GM12878 (cell line): ENCODE measurements at regions not wholly inside any gene's neighbourhood (a gene's known extent, or its start where the extent isn't known, plus 50 kb on each side); places are given as distances from the start of the nearest gene placed in this dataset.

Source experiments
- ATAC-seq: fragments of 200-7000 bp; cut with Tn5 transposase; 3 replicates; pipeline ENCODE4 v1.9.1; 2020; ENCODE audit warnings: mild to moderate bottlenecking, moderate library complexity
- BruUV-seq: library from RNA; stranded (reverse); fragments of 400-500 nt; replicated peaks from 2 replicates; lab custom pipeline; 2021; lab: Mats Ljungman, UMichigan
- CTCF ChIA-PET: fragments of 300-600 bp; sonication (Branson Sonifier 250); formaldehyde crosslinking; extraction: SDS; loops from one replicate; lab custom pipeline; 2021; ENCODE audit warnings: inconsistent platforms; lab: Yijun Ruan, JAX
- POLR2A ChIA-PET: fragments of 350-600 bp; formaldehyde crosslinking; extraction: SDS; loops from one replicate; lab custom pipeline; 2021; ENCODE audit warnings: inconsistent platforms; lab: Charles Lee
- RAD21 ChIA-PET: fragments of 300-600 bp; sonication (Branson Sonifier 250); formaldehyde crosslinking; loops from one replicate; lab custom pipeline; 2023; ENCODE audit warnings: antibody characterized with exemption; ENCODE audit not compliant: unreplicated experiment; lab: Charles Lee
- SMC1A ChIA-PET: fragments of 300-600 bp; sonication (Branson Sonifier 250); formaldehyde crosslinking; loops from one replicate; lab custom pipeline; 2023; ENCODE audit not compliant: unreplicated experiment, uncharacterized antibody; lab: Charles Lee
- DNase-seq: peaks from one replicate; pipeline ENCODE4 v3.0.0-alpha.2; 2011; ENCODE audit warnings: low read depth, low spot score
- FAIRE-seq: peaks from 3 replicates; lab custom pipeline; 2011; peaks lifted over from hg19 to GRCh38; lab: Jason Lieb, UNC
- H2AFZ ChIP-seq: 2 replicates; pipeline ENCODE4 v1.6.0; 2011; ENCODE audit warnings: low read depth, low read length, control low read depth; ENCODE audit not compliant: control insufficient read depth
- H3K27ac ChIP-seq: 2 replicates; pipeline ENCODE4 v1.5.1; 2011; ENCODE audit warnings: control low read depth; ENCODE audit not compliant: control insufficient read depth, insufficient read depth
- H3K27me3 ChIP-seq, 2 experiments: replicated peaks in 1 of 2; 2 replicates each; pipeline versions ENCODE4 v1.6.0 to v1.6.1; 2011; ENCODE audit warnings: low read length in 1 of 2; ENCODE audit not compliant: control insufficient read depth in 2 of 2, insufficient read depth in 2 of 2
- H3K36me3 ChIP-seq, 2 experiments: 2 replicates each; pipeline ENCODE4 v1.5.1; 2011; ENCODE audit warnings: low read length in 1 of 2; ENCODE audit not compliant: control insufficient read depth in 2 of 2, insufficient read depth in 2 of 2
- H3K4me1 ChIP-seq: 2 replicates; pipeline ENCODE4 v1.6.1; 2011; ENCODE audit warnings: mild to moderate bottlenecking, low read length, moderate library complexity, mixed read lengths; ENCODE audit not compliant: control insufficient read depth, insufficient read depth
- H3K4me2 ChIP-seq: 2 replicates; pipeline ENCODE4 v1.6.0; 2011; ENCODE audit warnings: control low read depth; ENCODE audit not compliant: control insufficient read depth, insufficient read depth
- H3K4me3 ChIP-seq: fragments of 200-600 bp; sonication (generic); 2 replicates; pipeline ENCODE4 v1.5.1; 2016
- H3K79me2 ChIP-seq: 2 replicates; pipeline ENCODE4 v1.6.0; 2011; ENCODE audit warnings: low read length; ENCODE audit not compliant: control insufficient read depth, insufficient read depth
- H3K9ac ChIP-seq: 2 replicates; pipeline ENCODE4 v1.8.0; 2011; ENCODE audit warnings: low read length, control low read depth, mixed read lengths; ENCODE audit not compliant: control insufficient read depth, insufficient read depth
- H3K9me3 ChIP-seq: replicated peaks from 3 replicates; pipeline ENCODE4 v1.5.1; 2011; ENCODE audit warnings: mild to moderate bottlenecking, low read length; ENCODE audit not compliant: control insufficient read depth, insufficient read depth
- H4K20me1 ChIP-seq: 2 replicates; pipeline ENCODE4 v1.6.0; 2011; ENCODE audit not compliant: control insufficient read depth, insufficient read depth
- BCL11A ChIP-seq: IDR thresholded peaks from 2 replicates; pipeline ENCODE4 v1.6.1; 2011; ENCODE audit warnings: low read depth, low read length
- JUND ChIP-seq: IDR thresholded peaks from 2 replicates; pipeline ENCODE4 v1.6.1; 2012; ENCODE audit warnings: low read depth, mild to moderate bottlenecking, low read length, improper control_type of control experiment, moderate library complexity
- MTA2 ChIP-seq: fragments of 450-650 bp; IDR thresholded peaks from 2 replicates; pipeline ENCODE4 v1.6.1; 2016; ENCODE audit warnings: low read depth, mild to moderate bottlenecking, moderate library complexity
- PAX8 ChIP-seq: fragments of 450-650 bp; IDR thresholded peaks from 2 replicates; pipeline ENCODE4 v1.6.1; 2017; ENCODE audit warnings: mild to moderate bottlenecking, moderate library complexity
- TAF1 ChIP-seq: IDR thresholded peaks from 2 replicates; pipeline ENCODE4 v1.6.1; 2011; ENCODE audit warnings: mild to moderate bottlenecking, low read depth, low read length, borderline replicate concordance
- TARDBP ChIP-seq: IDR thresholded peaks from 2 replicates; pipeline ENCODE4 v1.6.1; 2016; ENCODE audit warnings: borderline replicate concordance
- WGBS: methylation state at CpG from one replicate; pipeline ENCODE4 v1.1.6; 2016; ENCODE audit warnings: low lambda C conversion rate; ENCODE audit not compliant: insufficient replicate concordance, insufficient coverage; ENCODE audit errors: missing lambda C conversion rate; 5-methylcytosine and 5-hydroxymethylcytosine counted together
- in situ Hi-C: fragments of 300-500 bp; cut with MboI; formaldehyde crosslinking; loops from 9 replicates; pipeline ENCODE4 v1.14.3; 2018; ENCODE audit warnings: mixed read lengths
- intact Hi-C: fragments of 100-400 bp; cut with micrococcal nuclease; formaldehyde crosslinking; loops from one replicate; pipeline ENCODE4 v1.14.2; 2022; ENCODE audit not compliant: unreplicated experiment
- TF ChIP-seq, protein P1 (sequence below): fragments of 450-650 bp; IDR thresholded peaks from 2 replicates; pipeline ENCODE4 v1.6.1; 2014; ENCODE audit warnings: mild to moderate bottlenecking

DNA sequence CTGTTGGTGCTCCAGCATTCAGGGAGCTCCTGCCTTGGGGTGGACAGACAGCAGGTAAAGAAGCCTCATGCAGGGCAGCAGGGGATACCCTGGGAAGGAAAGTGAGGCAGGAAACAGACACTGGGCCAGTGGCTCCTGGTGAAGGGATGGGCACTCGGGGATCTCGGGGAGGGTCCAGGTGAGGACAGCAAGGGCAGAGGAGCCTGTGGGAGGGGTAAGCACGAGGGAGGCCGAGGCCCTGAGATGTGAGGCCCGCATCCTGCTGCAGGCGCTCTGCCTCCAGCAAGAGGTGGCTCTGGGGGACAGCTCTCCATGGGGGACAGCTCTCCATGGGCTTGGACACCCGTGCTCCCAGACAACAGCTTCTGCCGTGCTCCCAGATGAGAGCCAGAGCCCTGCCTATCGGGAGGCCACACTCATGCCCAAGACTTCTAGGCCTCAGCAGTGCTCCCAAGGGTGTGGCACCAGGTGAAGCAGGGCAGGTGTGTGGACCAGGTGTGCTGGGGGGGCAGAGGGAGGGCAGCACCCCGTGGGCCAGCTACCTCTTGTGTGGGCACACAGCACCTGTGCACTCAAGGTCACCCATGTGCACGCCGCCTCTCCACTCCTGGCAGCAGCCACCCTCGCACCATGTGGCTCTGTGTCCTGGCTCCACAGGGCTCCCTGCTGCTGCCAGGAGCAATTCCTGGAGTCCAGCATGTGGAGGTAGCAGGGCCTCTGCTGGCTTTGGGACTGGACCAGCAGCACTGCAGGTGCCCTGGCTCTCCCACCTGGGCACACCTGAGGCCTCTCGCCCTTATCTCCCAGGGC lies 93.6 kb upstream of the INSIG1 start:
- H3K36me3 ChIP-seq, result no peaks in the 10 kb centered on the region
- no TSS peak for BruUV-seq
- TF ChIP-seq TARDBP (no peak), JUND (no peak), MTA2 (no peak), PAX8 (no peak), BCL11A (no peak), TAF1 (no peak)
- TF ChIP-seq, protein P1, sequence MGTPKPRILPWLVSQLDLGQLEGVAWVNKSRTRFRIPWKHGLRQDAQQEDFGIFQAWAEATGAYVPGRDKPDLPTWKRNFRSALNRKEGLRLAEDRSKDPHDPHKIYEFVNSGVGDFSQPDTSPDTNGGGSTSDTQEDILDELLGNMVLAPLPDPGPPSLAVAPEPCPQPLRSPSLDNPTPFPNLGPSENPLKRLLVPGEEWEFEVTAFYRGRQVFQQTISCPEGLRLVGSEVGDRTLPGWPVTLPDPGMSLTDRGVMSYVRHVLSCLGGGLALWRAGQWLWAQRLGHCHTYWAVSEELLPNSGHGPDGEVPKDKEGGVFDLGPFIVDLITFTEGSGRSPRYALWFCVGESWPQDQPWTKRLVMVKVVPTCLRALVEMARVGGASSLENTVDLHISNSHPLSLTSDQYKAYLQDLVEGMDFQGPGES, result no peak
- no peak for FAIRE-seq
- H4K20me1 ChIP-seq, result no peaks in the 10 kb centered on the region
- no peak overlapping the region for H3K4me2 ChIP-seq
- no peak overlapping the region for H2AFZ ChIP-seq
- DNase-seq, result no peak
- peak overlapping the region; percentile 97 for H3K27ac ChIP-seq
- SMC1A ChIA-PET, result interaction anchor here (0.6 to 1.7 kb wide), 5 partner anchors 18 to 141 kb away, joined by 3 to 5 read pairs (median 3); no protein-coding TSS in a partner anchor
- intact Hi-C loops, result loop anchor here (10.0 kb wide), 3 partner anchors 369 to 551 kb away; partner anchors contain the start of gene RBM33
- no peaks in the 10 kb centered on the region for H3K27me3 ChIP-seq
- POLR2A ChIA-PET, result interaction anchor here (0.9 to 3.3 kb wide), 5 partner anchors 8 to 276 kb away, joined by 3 to 86 read pairs (median 5); partner anchors contain the start of gene INSIG1
- no peaks in the 10 kb centered on the region for H3K79me2 ChIP-seq
- no peaks in the 10 kb centered on the region; the same call in 2 of the 3 replicates for H3K9me3 ChIP-seq
- in situ Hi-C loops, result loop anchor here (5.0 to 10.0 kb wide), 3 partner anchors 91 to 551 kb away; partner anchors contain the start of gene INSIG1
- no peak overlapping the region for H3K9ac ChIP-seq
- no peak for ATAC-seq
- H3K4me3 ChIP-seq, result no peak overlapping the region
- RAD21 ChIA-PET, result interaction anchor here (1.1 to 3.0 kb wide), 4 partner anchors 14 to 276 kb away, joined by 3 to 18 read pairs (median 4); no protein-coding TSS in a partner anchor
- 95% methylated on average over 12 of the region's 14 CpGs for WGBS
- H3K4me1 ChIP-seq, result peaks cover 26% of the 10 kb centered on the region
- CTCF ChIA-PET, result interaction anchor here (1.0 to 3.3 kb wide), 7 partner anchors 12 to 290 kb away, joined by 3 to 17 read pairs (median 9); partner anchors contain the start of gene INSIG1
